Liver (tissue), 8 donors: ENCODE measurements at regions not wholly inside any gene's neighbourhood (a gene's known extent, or its start where the extent isn't known, plus 50 kb on each side); places are given as distances from the start of the nearest gene placed in this dataset.
"Not testable (repeated sequence)": the region's sequence is repeated elsewhere in the genome, so short reads cannot be mapped to it uniquely, and the experiment has no call there.

Source experiments
- DNase-seq: peaks from one replicate; pipeline ENCODE4 v3.0.0-alpha.2; 2017; ENCODE audit warnings: low spot score
- H3K27ac ChIP-seq, 2 donors: one replicate each; pipeline ENCODE4 v1.7.0; 2013; ENCODE audit warnings: inconsistent platforms in 2 of 2, low read length in 2 of 2, control low read depth in 1 of 2, low read depth in 1 of 2, mild to moderate bottlenecking in 1 of 2
- H3K27me3 ChIP-seq, 4 donors: one replicate each; pipeline versions ENCODE4 v1.6.1 to v1.7.0; 2013; ENCODE audit warnings: low read length in 3 of 4, inconsistent platforms in 1 of 4, mild to moderate bottlenecking in 1 of 4, moderate library complexity in 1 of 4; ENCODE audit not compliant: control insufficient read depth in 4 of 4, insufficient read depth in 4 of 4
- H3K36me3 ChIP-seq, 4 donors: one replicate each; pipeline versions ENCODE4 v1.6.1 to v1.7.0; 2013; ENCODE audit warnings: low read length in 3 of 4, mild to moderate bottlenecking in 3 of 4, low read depth in 1 of 4, moderate library complexity in 1 of 4; ENCODE audit not compliant: control insufficient read depth in 4 of 4, insufficient read depth in 3 of 4
- H3K4me1 ChIP-seq, 4 donors: one replicate each; pipeline versions ENCODE4 v1.6.1 to v1.7.0; 2013; ENCODE audit warnings: low read length in 3 of 4, mild to moderate bottlenecking in 3 of 4, moderate library complexity in 1 of 4; ENCODE audit not compliant: control insufficient read depth in 4 of 4, insufficient read depth in 4 of 4
- H3K4me3 ChIP-seq, 3 donors: one replicate each; pipeline versions ENCODE4 v1.6.1 to v1.7.0; 2013; ENCODE audit warnings: low read length in 3 of 3, control low read depth in 1 of 3, low read depth in 1 of 3, mild to moderate bottlenecking in 1 of 3
- H3K9ac ChIP-seq, 2 donors: one replicate each; pipeline ENCODE4 v1.7.0; 2013; ENCODE audit warnings: low read length in 2 of 2, mild to moderate bottlenecking in 2 of 2, moderate library complexity in 2 of 2, control low read depth in 1 of 2, low read depth in 1 of 2
- H3K9me3 ChIP-seq, 4 donors: one replicate each; pipeline versions ENCODE4 v1.6.1 to v1.7.0; 2013; ENCODE audit warnings: low read length in 3 of 4; ENCODE audit not compliant: control insufficient read depth in 4 of 4
- EGR1 ChIP-seq, 2 donors: IDR thresholded peaks; 2 replicates each; pipeline ENCODE4 v1.6.1; 2016 to 2018; ENCODE audit warnings: antibody characterized with exemption in 2 of 2, low read depth in 2 of 2
- FOXA1 ChIP-seq: IDR thresholded peaks from 2 replicates; pipeline ENCODE4 v1.6.1; 2016; ENCODE audit warnings: antibody characterized with exemption
- FOXA2 ChIP-seq: IDR thresholded peaks from 2 replicates; pipeline ENCODE4 v1.6.1; 2016; ENCODE audit warnings: antibody characterized with exemption
- GABPA ChIP-seq, 2 donors: IDR thresholded peaks in 1 of 2; conservative IDR thresholded peaks in 1 of 2; 2 replicates each; pipeline ENCODE4 v1.6.1; 2016; ENCODE audit warnings: antibody characterized with exemption in 2 of 2, mild to moderate bottlenecking in 1 of 2, moderate library complexity in 1 of 2
- HNF4A ChIP-seq, 2 donors: conservative IDR thresholded peaks; 2 replicates each; pipeline ENCODE4 v1.6.1; 2016; ENCODE audit warnings: antibody characterized with exemption in 2 of 2, mild to moderate bottlenecking in 2 of 2
- HNF4G ChIP-seq: IDR thresholded peaks from 2 replicates; pipeline ENCODE4 v1.6.1; 2016; ENCODE audit warnings: antibody characterized with exemption
- JUND ChIP-seq, 2 donors: IDR thresholded peaks; 2 replicates each; pipeline ENCODE4 v1.6.1; 2016; ENCODE audit warnings: antibody characterized with exemption in 2 of 2
- NR2F2 ChIP-seq: IDR thresholded peaks from 2 replicates; pipeline ENCODE4 v1.6.1; 2016; ENCODE audit warnings: antibody characterized with exemption
- RAD21 ChIP-seq, 2 donors: IDR thresholded peaks; 2 replicates each; pipeline ENCODE4 v1.6.1; 2016; ENCODE audit warnings: antibody characterized with exemption in 2 of 2, mild to moderate bottlenecking in 2 of 2
- RXRA ChIP-seq, 2 donors: IDR thresholded peaks; 2 replicates each; pipeline ENCODE4 v1.6.1; 2017 to 2018; ENCODE audit warnings: antibody characterized with exemption in 2 of 2, mild to moderate bottlenecking in 1 of 2
- SP1 ChIP-seq: IDR thresholded peaks from 2 replicates; pipeline ENCODE4 v1.6.1; 2018; ENCODE audit warnings: antibody characterized with exemption, mild to moderate bottlenecking
- TAF1 ChIP-seq: conservative IDR thresholded peaks from 2 replicates; pipeline ENCODE4 v1.6.1; 2016; ENCODE audit warnings: antibody characterized with exemption, mild to moderate bottlenecking
- YY1 ChIP-seq: IDR thresholded peaks from 2 replicates; pipeline ENCODE4 v1.6.1; 2016; ENCODE audit warnings: antibody characterized with exemption, mild to moderate bottlenecking
- WGBS: extraction: QIAGEN DNeasy Blood & Tissue Kit; methylation state at CpG from one replicate; pipeline ENCODE4 v1.1.7; 2013; 5-methylcytosine and 5-hydroxymethylcytosine counted together
- TF ChIP-seq, protein P1 (sequence below): IDR thresholded peaks from 2 replicates; pipeline ENCODE4 v1.6.1; 2016; ENCODE audit warnings: antibody characterized with exemption
- TF ChIP-seq, protein P2 (sequence below): IDR thresholded peaks from 2 replicates; pipeline ENCODE4 v1.6.1; 2016; ENCODE audit warnings: antibody characterized with exemption
- TF ChIP-seq, protein P3 (sequence below): IDR thresholded peaks from 2 replicates; pipeline ENCODE4 v1.6.1; 2016; ENCODE audit warnings: antibody characterized with exemption, mild to moderate bottlenecking
- TF ChIP-seq, protein P4 (sequence below): IDR thresholded peaks from 2 replicates; pipeline ENCODE4 v1.6.1; 2016; ENCODE audit warnings: antibody characterized with exemption
- TF ChIP-seq, protein P5 (sequence below): fragments of 150-350 bp; IDR thresholded peaks from 2 replicates; pipeline ENCODE4 v1.5.1; 2017; ENCODE audit warnings: improper control_type of control experiment, low read depth, low read length; ENCODE audit not compliant: missing input control
- donor health status: healthy.
- donor health status: healthy.
- donor health status: healthy.
- donor health status: healthy.
- donor health status: healthy.

DNA sequence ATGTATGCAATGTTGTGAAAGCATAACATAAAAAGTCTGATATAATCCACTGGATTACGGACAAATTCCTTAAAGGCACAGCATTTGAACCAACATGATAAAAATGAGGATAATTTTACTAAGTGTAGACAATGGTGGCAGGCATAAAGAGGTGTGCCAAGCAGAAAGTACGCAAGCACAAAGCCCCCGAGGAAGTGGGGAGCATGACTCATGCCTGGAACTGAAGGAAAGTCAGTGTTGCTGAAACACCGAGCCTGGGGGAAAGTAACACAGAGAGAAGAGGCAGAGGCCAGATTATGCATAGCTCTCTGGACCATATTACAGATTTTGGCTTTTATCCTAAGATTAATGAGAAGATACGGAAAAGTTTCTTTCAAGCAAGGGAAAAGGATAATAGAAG lies 490.0 kb upstream of the PHF14 start:
- H3K36me3 ChIP-seq, result no peaks in the 10 kb centered on the region
- H3K9me3 ChIP-seq, result no peaks in the 10 kb centered on the region
- no peak overlapping the region for H3K4me3 ChIP-seq
- DNase-seq, result no peak
- H3K27me3 ChIP-seq, result no peaks in the 10 kb centered on the region
- no peak overlapping the region for H3K27ac ChIP-seq
- 82% methylated on average over 5 of the region's 5 CpGs for WGBS
- TF ChIP-seq YY1, result no peak
- TF ChIP-seq HNF4A (conservative IDR thresholded peaks at IDR 0.05), result no peak
- TF ChIP-seq, protein P1, sequence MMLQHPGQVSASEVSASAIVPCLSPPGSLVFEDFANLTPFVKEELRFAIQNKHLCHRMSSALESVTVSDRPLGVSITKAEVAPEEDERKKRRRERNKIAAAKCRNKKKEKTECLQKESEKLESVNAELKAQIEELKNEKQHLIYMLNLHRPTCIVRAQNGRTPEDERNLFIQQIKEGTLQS, result no peak
- TF ChIP-seq NR2F2, result no peak
- TF ChIP-seq HNF4G, result no peak
- TF ChIP-seq RXRA (IDR thresholded peaks at IDR 0.05), result no peak
- TF ChIP-seq SP1, result no peak
- TF ChIP-seq, protein P2, sequence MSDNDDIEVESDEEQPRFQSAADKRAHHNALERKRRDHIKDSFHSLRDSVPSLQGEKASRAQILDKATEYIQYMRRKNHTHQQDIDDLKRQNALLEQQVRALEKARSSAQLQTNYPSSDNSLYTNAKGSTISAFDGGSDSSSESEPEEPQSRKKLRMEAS, result no peak
- no peak for TF ChIP-seq JUND (IDR thresholded peaks at IDR 0.05)
- no peak for TF ChIP-seq TAF1
- TF ChIP-seq, protein P3, sequence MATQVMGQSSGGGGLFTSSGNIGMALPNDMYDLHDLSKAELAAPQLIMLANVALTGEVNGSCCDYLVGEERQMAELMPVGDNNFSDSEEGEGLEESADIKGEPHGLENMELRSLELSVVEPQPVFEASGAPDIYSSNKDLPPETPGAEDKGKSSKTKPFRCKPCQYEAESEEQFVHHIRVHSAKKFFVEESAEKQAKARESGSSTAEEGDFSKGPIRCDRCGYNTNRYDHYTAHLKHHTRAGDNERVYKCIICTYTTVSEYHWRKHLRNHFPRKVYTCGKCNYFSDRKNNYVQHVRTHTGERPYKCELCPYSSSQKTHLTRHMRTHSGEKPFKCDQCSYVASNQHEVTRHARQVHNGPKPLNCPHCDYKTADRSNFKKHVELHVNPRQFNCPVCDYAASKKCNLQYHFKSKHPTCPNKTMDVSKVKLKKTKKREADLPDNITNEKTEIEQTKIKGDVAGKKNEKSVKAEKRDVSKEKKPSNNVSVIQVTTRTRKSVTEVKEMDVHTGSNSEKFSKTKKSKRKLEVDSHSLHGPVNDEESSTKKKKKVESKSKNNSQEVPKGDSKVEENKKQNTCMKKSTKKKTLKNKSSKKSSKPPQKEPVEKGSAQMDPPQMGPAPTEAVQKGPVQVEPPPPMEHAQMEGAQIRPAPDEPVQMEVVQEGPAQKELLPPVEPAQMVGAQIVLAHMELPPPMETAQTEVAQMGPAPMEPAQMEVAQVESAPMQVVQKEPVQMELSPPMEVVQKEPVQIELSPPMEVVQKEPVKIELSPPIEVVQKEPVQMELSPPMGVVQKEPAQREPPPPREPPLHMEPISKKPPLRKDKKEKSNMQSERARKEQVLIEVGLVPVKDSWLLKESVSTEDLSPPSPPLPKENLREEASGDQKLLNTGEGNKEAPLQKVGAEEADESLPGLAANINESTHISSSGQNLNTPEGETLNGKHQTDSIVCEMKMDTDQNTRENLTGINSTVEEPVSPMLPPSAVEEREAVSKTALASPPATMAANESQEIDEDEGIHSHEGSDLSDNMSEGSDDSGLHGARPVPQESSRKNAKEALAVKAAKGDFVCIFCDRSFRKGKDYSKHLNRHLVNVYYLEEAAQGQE, result no peak
- TF ChIP-seq, protein P4, sequence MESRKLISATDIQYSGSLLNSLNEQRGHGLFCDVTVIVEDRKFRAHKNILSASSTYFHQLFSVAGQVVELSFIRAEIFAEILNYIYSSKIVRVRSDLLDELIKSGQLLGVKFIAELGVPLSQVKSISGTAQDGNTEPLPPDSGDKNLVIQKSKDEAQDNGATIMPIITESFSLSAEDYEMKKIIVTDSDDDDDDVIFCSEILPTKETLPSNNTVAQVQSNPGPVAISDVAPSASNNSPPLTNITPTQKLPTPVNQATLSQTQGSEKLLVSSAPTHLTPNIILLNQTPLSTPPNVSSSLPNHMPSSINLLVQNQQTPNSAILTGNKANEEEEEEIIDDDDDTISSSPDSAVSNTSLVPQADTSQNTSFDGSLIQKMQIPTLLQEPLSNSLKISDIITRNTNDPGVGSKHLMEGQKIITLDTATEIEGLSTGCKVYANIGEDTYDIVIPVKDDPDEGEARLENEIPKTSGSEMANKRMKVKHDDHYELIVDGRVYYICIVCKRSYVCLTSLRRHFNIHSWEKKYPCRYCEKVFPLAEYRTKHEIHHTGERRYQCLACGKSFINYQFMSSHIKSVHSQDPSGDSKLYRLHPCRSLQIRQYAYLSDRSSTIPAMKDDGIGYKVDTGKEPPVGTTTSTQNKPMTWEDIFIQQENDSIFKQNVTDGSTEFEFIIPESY, result no peak
- no peak for TF ChIP-seq GABPA (IDR thresholded peaks at IDR 0.05 in 1 of 2, conservative IDR thresholded peaks at IDR 0.05 in 1 of 2)
- no peak for TF ChIP-seq EGR1 (IDR thresholded peaks at IDR 0.05; ENCODE audit: low read depth in 2 of 2)
- TF ChIP-seq, protein P5, sequence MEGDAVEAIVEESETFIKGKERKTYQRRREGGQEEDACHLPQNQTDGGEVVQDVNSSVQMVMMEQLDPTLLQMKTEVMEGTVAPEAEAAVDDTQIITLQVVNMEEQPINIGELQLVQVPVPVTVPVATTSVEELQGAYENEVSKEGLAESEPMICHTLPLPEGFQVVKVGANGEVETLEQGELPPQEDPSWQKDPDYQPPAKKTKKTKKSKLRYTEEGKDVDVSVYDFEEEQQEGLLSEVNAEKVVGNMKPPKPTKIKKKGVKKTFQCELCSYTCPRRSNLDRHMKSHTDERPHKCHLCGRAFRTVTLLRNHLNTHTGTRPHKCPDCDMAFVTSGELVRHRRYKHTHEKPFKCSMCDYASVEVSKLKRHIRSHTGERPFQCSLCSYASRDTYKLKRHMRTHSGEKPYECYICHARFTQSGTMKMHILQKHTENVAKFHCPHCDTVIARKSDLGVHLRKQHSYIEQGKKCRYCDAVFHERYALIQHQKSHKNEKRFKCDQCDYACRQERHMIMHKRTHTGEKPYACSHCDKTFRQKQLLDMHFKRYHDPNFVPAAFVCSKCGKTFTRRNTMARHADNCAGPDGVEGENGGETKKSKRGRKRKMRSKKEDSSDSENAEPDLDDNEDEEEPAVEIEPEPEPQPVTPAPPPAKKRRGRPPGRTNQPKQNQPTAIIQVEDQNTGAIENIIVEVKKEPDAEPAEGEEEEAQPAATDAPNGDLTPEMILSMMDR, result no peak
- no peak for TF ChIP-seq RAD21 (IDR thresholded peaks at IDR 0.05)
- TF ChIP-seq FOXA1, result no peak
- TF ChIP-seq FOXA2, result no peak
- no peak overlapping the region for H3K9ac ChIP-seq
- no peaks in the 10 kb centered on the region for H3K4me1 ChIP-seq

DNA sequence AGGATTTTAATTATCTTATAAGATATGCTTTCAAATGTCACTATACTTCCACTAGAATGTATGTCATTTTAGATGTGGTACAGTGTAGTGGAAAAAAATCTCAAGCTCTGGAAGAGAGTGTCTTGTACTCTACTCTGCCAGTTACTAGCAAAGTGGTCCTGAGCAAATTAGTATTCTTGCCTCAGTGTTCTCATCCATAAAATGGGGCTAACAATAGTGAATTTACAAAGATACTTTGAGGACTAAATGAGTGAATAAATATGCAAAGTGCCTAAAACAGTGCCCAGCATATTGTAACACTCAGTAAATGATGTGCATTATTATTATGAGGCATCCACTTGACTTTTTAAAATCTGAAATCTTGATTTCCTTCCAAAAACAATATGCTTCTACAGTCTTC lies 488.9 kb upstream of the PHF14 start:
- H3K36me3 ChIP-seq, result no peaks in the 10 kb centered on the region
- H3K9ac ChIP-seq, result no peak overlapping the region
- TF ChIP-seq FOXA2, result no peak
- H3K27ac ChIP-seq, result no peak overlapping the region
- no peak overlapping the region for H3K4me3 ChIP-seq
- DNase-seq, result no peak
- H3K4me1 ChIP-seq, result no peaks in the 10 kb centered on the region
- H3K9me3 ChIP-seq, result no peaks in the 10 kb centered on the region
- no peaks in the 10 kb centered on the region for H3K27me3 ChIP-seq

DNA sequence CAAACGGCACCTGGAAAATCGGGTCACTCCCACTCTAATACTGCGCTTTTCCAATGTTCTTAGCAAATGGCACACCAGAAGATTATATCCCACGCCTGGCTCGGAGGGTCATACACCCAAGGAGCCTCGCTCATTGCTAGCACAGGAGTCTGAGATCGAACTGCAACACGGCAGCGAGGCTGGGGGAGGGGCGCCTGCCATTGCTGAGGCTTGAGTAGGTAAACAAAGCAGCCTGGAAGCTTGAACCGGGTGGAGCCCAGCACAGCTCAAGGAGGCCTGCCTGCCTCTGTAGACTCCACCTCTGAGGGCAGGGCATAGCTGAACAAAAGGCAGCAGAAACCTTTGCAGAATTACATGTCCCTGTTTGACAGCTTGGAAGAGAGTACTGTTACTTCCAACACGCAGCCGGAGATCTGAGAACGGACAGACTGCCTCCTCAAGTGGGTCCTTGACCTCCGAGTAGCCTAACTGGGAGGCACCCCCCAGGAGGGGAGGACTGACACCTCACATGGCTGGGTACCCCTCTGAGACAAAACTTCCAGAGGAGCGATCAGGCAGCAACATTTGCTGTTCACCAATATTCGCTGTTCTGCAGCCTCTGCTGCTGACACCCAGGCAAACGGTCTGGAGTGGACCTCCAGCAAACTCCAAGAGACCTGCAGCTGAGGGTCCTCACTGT lies 472.3 kb upstream of the PHF14 start:
- H3K4me1 ChIP-seq, H3K9ac ChIP-seq, H3K27me3 ChIP-seq, H3K4me3 ChIP-seq, DNase-seq, H3K36me3 ChIP-seq, H3K27ac ChIP-seq: not testable (repeated sequence)
- WGBS, result 81% methylated on average over 18 of the region's 18 CpGs
- H3K9me3 ChIP-seq, result peaks cover 0 to 13% (median 2%) of the 10 kb centered on the region in 4 donors
